Fibroblast of pulmonary artery (primary cell): ENCODE measurements at regions not wholly inside any gene's neighbourhood (a gene's known extent, or its start where the extent isn't known, plus 50 kb on each side); places are given as distances from the start of the nearest gene placed in this dataset.

Experiments
- DNase-seq: peaks from one replicate; pipeline ENCODE4 v3.0.0-alpha.2; 2010; ENCODE audit warnings: low read depth
- H3K4me3 ChIP-seq: replicated peaks from 2 replicates; pipeline ENCODE4 v1.5.1; 2011; ENCODE audit warnings: low read depth, mild to moderate bottlenecking, control low read depth, low read length, moderate library complexity
- CTCF ChIP-seq: IDR thresholded peaks from 2 replicates; pipeline ENCODE4 v1.5.1; 2011; ENCODE audit warnings: mild to moderate bottlenecking, control low read depth, low read length, inconsistent platforms; ENCODE audit errors: missing control alignments

DNA sequence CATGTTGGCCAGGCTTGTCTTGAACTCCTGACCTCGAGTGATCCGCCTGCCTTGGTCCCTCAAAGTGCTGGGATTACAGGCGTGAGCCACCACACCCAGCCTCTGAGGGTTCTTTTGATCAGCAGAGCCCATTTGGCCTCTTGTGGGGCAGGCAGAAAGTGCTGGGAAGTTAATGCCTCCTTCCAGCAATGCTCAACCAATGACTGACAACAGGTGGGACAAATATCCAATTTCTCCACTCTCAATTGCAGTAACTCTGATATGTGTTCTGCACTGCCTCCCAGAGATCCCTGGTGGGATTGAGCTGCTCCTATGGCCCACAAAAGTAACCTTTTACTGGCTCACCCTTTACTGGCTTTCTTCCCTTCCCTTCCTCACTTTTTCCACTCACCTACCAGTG lies 79.9 kb upstream of the APC start:
- no peak for TF ChIP-seq CTCF
- H3K4me3 ChIP-seq, result no peak overlapping the region
- DNase-seq, result no peak

DNA sequence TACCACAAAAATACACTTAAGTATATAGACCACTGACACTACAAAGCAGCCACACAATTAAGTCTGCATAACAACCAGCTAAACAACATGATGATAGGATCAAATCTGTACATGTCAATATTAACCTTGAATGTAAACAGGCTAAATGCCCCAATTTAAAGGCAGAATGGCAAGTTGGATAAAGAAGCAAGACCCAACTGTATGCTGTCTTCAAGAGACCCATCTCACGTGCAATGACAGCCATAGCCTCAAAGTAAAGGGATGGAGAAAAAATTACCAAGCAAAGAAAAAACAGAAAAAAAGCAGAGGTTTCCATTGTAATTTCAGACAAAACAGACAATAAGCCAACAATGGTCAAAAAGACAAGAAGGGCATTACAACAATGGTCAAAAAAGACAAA lies 77.3 kb upstream of the APC start:
- TF ChIP-seq CTCF, result no peak
- no peak overlapping the region for H3K4me3 ChIP-seq
- no peak for DNase-seq

DNA sequence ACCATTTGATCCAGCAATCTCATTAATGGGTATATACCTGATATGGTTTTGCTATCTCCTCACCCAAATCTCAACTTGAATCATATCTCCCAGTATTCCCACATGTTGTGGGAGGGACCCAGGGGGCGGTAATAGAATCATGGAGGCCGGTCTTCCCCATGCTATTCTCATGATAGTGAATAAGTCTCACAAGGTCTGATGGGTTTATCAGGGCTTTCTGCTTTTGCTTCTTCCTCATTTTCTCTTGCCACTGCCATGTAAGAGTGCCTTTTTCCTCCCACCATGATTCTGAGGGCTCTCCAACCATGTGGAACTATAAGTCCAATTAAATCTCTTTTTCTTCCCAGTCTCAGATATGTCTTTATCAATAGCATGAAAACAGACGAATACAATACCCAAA lies 74.5 kb upstream of the APC start:
- TF ChIP-seq CTCF, result no peak
- H3K4me3 ChIP-seq, result no peak overlapping the region
- DNase-seq, result no peak

DNA sequence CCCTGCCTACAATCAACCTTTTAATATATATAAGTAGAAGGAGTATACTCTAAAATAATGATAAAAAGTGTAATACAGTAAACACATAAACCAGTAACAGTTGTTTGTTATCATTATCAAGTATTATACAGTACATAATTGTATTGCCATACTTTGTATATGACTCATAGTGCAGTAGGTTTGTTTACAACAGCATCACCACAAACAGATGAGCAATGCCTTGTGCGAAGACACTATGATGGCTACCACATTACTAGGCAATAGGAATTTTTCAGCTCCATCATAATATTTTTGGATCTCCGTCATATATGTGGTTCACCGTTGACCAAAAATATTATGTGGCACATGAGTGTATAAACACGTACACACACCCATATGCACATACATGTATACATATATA lies 69.7 kb upstream of the APC start:
- no peak for DNase-seq
- no peak for TF ChIP-seq CTCF
- no peak overlapping the region for H3K4me3 ChIP-seq

DNA sequence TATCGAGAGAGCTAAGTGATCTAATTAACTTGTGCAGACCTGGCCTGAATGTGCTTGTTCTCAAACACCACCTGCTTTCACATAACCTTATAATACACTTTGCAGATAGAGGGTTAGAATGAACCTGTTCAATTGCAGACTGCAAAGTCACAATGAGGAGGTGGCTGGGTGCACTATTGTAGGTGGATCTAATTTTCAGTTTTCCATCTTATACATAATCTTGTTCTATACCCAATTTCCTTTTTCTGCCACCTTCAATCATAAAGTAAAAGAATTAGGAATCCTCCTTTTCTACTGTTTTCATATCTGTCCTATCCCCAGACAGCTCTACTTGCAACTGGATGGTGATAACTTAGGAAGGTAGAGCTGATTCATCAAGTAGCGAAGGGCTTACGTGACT lies 68.8 kb upstream of the APC start:
- TF ChIP-seq CTCF, result no peak
- no peak for DNase-seq

DNA sequence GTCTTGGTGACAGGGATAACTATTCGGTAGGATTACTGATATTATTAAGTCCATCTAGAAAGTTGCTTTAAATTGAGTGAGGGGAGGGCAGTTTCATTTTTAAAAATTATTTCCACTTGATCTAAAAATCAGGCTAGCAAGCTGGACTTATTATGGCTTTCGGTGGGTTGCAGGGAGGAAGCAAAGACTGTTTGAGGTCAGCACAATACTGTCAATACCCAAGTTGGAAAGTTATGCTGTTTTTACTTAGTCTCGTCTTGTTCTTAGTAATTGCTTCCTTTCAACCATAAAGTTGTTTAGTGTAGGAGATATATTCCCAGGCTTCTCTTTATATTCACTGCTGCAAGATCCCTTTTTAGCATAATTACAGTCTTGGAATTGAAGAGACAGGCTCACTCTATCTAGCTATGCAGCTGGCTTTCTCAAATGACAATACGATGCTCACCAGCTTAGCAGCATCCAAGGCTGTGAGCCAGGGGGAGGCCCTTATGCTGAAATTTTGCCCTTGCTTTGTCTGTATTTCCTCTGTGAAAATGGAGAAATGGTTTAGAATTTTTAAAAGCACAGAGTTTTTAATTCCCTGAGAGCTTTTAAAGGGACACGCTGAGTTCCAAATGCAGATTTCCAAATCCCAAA lies 68.2 kb upstream of the APC start:
- H3K4me3 ChIP-seq, result no peak overlapping the region
- DNase-seq, result no peak
- TF ChIP-seq CTCF, result no peak

More for the DNA sequence above, 68.8 kb upstream of the APC start:
- H3K4me3 ChIP-seq, result no peak overlapping the region

DNA sequence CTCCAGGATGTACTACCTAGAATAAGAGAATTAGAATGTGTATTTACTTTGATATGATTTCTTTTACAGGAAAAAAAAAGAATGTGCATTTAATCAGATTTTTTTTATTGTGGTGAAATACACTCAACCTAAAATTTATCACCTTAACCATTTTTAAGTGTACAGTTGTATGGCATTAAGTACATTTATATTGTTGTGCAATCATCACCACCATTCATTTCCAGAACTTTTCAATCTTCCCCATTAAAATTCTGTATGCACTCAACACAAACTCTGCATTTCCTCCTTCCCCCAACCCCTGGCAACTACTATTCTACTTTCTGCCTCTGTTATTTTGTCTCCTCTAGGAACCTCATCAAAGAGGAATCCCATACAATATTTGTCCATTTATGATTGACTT lies 66.0 kb upstream of the APC start:
- TF ChIP-seq CTCF, result no peak
- H3K4me3 ChIP-seq, result no peak overlapping the region
- no peak for DNase-seq
